ENCODE measurements at regions not wholly inside any gene's neighbourhood (a gene's known extent, or its start where the extent isn't known, plus 50 kb on each side); places are given as distances from the start of the nearest gene placed in this dataset.

DNA sequence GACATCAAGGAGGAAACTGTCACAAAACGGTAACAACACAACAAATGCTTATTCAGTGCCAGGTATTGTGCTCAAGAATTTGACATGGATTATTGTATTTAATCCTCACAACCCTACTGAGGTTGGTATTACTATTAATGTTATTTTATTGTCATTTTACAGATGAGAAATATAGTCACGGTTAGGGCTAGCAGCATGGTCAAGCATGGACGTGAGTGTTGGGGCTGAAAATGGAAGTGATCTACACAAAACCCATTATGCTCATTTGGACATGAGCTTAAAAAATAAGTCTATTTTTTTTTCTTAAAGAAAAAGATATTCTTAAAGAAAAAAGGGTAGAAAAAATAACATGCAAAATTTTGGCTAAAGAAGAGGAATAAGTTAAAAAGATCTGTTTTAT, 141.3 kb upstream of the SOX2 start:
- DNase-seq = no peak
- H3K27ac Mint-ChIP-seq = no peak overlapping the region

DNA sequence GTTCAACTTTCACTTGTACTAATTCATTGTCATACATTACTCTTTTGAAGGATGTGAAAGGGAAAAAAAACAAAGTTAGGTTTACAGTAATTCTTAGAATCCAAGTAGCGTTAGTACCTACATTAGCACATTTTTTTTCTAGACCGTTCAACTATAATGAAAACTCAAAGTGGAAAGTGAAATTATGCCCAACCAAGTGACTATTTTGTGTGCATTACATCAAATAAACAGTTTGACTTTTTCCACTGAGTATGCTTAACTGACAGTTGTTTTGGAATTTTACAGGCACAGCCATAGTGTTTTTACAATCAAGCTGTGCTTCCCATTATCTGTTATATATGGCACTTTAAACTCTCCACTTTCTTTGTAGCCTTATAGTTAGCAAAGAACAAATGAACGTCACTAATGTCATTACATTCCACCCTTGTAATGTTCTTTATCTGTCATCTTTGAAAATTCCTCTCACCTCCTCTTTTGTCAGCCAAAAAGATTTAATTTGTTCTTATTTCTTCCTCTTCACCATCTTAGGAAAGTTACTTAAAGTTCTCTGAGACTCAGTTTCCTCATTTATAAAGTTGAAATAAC, 142.3 kb upstream of the SOX2 start:
- H3K4me3 Mint-ChIP-seq = no peak overlapping the region
- H3K27me3 Mint-ChIP-seq = no peaks in the 10 kb centered on the region
- no peak for DNase-seq
- H3K27ac Mint-ChIP-seq = no peak overlapping the region
- no peaks in the 10 kb centered on the region for H3K36me3 Mint-ChIP-seq (ENCODE audit: low read depth)
- peaks cover 3% of the 10 kb centered on the region for H3K9me3 Mint-ChIP-seq
- H3K4me1 Mint-ChIP-seq (ENCODE audit: low read depth) = no peaks in the 10 kb centered on the region

More for the DNA sequence above, 141.3 kb upstream of the SOX2 start:
- H3K4me1 Mint-ChIP-seq (ENCODE audit: low read depth) = no peaks in the 10 kb centered on the region
- no peak overlapping the region for H3K4me3 Mint-ChIP-seq
- peaks cover 3% of the 10 kb centered on the region for H3K9me3 Mint-ChIP-seq
- no peaks in the 10 kb centered on the region for H3K27me3 Mint-ChIP-seq
- H3K36me3 Mint-ChIP-seq (ENCODE audit: low read depth) = no peaks in the 10 kb centered on the region

DNA sequence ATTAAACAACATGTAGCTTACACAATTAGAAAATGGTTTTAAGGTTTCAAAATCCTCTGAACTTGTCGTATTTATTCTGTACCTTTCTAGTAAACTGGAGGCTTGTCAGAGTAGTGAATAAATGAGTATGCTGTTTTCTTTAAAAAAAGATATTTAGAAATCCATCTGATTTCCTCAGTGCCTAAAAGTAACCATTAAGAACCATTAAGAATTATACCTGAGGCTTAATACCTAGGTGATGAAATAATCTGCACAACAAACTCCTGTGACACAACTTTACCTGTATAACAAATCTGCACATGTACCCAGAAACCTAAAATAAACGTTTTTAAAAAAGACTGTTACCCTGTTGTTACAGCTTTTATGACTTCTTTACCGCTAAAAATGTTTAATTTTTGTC, 143.0 kb upstream of the SOX2 start:
- H3K27ac Mint-ChIP-seq = no peak overlapping the region
- peaks cover 5% of the 10 kb centered on the region for H3K9me3 Mint-ChIP-seq
- DNase-seq = no peak

DNA sequence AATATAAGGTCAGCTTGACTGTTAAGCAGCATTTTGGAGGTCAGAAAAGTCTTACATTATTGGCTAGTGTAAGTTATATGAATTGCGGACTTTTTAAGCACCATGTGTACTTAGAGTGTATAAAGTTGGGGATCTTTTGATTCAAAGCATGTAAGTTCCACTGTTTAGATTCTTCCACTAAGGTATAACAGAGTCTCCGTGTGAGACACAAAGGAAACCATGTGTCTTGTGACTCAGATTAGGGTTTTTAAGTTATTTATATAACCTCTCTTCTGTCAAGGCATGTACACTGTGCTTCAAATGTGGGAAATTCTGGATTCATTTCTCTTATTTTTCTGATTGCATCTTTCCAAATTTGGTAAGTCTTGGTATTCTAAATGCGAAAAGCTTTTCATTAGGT, 143.5 kb upstream of the SOX2 start:
- no peaks in the 10 kb centered on the region for H3K27me3 Mint-ChIP-seq
- peaks cover 5% of the 10 kb centered on the region for H3K9me3 Mint-ChIP-seq
- H3K4me1 Mint-ChIP-seq (ENCODE audit: low read depth) = no peaks in the 10 kb centered on the region
- DNase-seq = no peak
- no peak overlapping the region for H3K4me3 Mint-ChIP-seq
- H3K27ac Mint-ChIP-seq = no peak overlapping the region
- H3K36me3 Mint-ChIP-seq (ENCODE audit: low read depth) = no peaks in the 10 kb centered on the region

More for the DNA sequence above, 143.0 kb upstream of the SOX2 start:
- Mint-ChIP-seq H3K4me1 (ENCODE audit: low read depth) (no peaks in the 10 kb centered on the region), H3K4me3 (no peak overlapping the region), H3K27me3 (no peaks in the 10 kb centered on the region), H3K36me3 (ENCODE audit: low read depth) (no peaks in the 10 kb centered on the region)

DNA sequence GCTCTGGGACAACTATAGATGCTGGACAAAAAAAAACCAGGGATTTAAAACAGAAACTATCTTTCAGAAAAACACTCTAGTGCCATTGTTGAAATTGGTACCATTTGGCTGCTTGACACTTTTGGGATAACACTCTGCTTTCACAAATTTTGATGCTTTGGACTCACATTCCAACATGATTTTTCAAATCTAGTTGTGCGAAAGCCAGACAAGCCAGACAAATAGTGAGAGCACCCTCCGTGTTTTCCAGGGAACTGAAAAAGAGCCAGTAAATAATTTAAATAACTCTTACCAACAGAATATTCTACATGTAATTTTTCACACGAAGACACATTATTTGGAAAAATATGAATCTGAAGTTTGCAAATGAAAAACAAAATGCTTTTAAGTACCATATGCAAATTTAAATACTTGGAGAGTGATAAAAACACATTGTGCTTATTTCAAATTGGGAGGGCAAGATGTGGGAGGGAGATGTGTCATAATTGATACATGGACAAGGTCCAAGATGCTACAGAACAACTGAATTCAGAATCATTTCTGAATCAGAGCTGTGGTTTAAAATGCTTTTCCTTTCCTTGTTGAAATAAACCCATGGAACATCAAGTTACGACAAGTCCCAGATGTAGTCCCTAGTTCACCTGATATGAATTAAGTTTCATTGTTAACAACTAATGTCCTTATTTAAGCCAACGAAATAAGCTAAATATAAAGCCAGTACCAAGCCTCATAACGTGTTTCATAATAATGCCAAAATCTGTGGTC, 144.2 kb upstream of the SOX2 start:
- Mint-ChIP-seq H3K27me3 (no peaks in the 10 kb centered on the region), H3K4me3 (no peak overlapping the region), H3K27ac (no peak overlapping the region), H3K36me3 (ENCODE audit: low read depth) (no peaks in the 10 kb centered on the region), H3K4me1 (ENCODE audit: low read depth) (no peaks in the 10 kb centered on the region), H3K9me3 (peaks cover 5% of the 10 kb centered on the region)
- no peak for DNase-seq

DNA sequence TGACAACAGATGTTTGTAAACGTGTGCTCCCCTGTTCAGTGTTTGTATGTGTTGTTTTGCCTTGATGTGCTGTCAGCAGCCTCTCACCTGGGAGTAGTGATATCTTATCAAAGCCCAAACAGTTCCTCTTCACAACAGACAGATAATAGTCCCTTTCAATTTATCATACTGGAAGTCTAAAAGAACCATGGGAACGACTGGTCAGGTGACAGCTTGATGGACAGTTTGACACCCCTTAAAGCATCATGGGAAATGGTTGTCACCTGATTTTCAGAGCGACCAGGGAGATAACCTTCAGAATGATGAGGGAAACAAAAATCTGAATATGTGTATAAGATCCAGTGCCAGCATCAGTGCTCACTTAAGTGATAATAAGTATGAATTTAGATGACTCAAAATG, 146.3 kb upstream of the SOX2 start:
- DNase-seq = no peak
- H3K4me3 Mint-ChIP-seq = no peak overlapping the region
- no peak overlapping the region for H3K27ac Mint-ChIP-seq
- no peaks in the 10 kb centered on the region for H3K36me3 Mint-ChIP-seq (ENCODE audit: low read depth)
- H3K9me3 Mint-ChIP-seq = peaks cover 5% of the 10 kb centered on the region
- H3K27me3 Mint-ChIP-seq = no peaks in the 10 kb centered on the region
- H3K4me1 Mint-ChIP-seq (ENCODE audit: low read depth) = no peaks in the 10 kb centered on the region

DNA sequence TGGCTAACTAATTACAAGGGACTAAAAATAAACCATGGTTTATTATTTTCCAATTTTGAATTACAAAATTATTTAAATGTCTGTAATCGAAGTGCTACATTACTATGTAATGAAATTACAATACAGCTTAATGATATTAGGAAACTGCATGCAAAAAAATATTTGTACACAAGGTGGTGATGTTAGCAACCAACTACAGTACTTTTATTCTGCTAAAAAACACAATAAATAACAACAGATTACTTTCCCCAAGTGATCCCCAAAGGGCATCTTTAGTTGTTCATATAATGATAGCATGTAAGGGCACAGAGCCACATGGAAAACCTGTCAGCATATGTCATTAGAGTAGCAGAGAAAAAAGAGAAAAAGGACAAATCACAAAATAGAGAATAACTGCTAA, 147.5 kb upstream of the SOX2 start:
- peaks cover 7% of the 10 kb centered on the region for H3K9me3 Mint-ChIP-seq
- no peak for DNase-seq
- H3K4me1 Mint-ChIP-seq (ENCODE audit: low read depth) = no peaks in the 10 kb centered on the region
- H3K27me3 Mint-ChIP-seq = no peaks in the 10 kb centered on the region
- H3K4me3 Mint-ChIP-seq = no peak overlapping the region
- no peaks in the 10 kb centered on the region for H3K36me3 Mint-ChIP-seq (ENCODE audit: low read depth)
- H3K27ac Mint-ChIP-seq = no peak overlapping the region

DNA sequence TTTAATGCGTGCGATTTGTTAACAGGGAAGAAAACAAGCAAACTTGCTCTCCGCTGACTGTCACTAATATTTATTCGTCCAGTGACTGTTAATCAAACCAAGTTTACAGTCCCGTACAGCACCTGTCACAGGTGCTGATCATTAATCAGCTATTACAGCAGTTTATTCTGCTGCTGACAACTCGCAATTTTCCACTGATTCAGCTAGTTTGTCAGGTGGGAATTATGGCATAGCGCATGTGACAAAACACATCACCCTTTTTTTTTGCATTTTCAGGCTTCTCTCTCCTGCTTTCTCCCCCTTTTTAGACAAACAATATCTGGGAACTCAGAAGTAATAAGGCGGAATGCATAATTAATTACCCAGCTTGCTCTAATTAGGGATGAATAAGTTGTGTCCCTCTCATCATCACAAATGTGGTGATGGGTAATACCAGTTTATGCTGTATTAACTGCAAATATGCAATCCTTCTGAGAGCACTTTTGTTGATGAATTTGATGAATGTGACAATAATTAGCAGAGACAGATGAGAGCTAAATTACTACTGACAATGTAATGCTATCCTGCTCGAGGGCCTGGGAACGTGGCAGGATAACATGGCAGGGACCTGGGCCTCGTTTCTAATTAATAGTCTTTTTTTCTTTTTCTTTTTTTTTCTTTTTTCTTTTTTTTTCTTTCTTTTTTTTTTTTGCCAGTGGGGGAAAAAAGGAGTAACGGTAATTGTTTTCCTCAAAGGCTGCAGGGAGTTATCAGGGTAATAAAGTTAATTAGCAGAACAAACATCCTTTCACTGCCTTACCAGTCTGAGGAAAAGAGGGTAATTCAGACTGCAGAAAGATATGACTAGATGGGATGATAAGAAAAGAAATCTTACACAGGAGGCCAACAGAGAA, 150.3 kb upstream of the SOX2 start:
- no peak overlapping the region for H3K27ac Mint-ChIP-seq
- no peaks in the 10 kb centered on the region for H3K36me3 Mint-ChIP-seq (ENCODE audit: low read depth)
- H3K4me1 Mint-ChIP-seq (ENCODE audit: low read depth) = no peaks in the 10 kb centered on the region
- H3K9me3 Mint-ChIP-seq = peaks cover 16% of the 10 kb centered on the region
- no peak for DNase-seq
- H3K4me3 Mint-ChIP-seq = no peak overlapping the region
- H3K27me3 Mint-ChIP-seq = no peaks in the 10 kb centered on the region

DNA sequence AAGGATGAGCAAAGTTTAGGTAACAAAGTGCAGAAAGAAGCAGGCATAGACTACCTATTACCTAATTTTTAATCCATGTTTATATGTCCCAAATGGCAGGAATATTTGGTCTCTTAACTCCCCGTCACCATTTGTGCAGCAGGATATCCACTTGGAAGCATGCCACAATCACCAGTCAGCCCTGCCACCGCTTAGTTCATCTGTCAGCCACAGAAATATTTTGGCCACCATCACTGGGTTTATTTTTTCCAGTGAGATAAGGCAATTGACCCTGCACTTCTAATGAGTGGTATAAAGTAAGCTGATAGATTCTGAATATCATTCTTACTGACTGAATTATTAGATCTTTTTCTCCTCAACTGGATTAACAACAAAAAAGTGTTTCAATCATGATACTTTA, 152.9 kb upstream of the SOX2 start:
- H3K27ac Mint-ChIP-seq = no peak overlapping the region
- H3K27me3 Mint-ChIP-seq = no peaks in the 10 kb centered on the region
- no peaks in the 10 kb centered on the region for H3K36me3 Mint-ChIP-seq (ENCODE audit: low read depth)
- no peak overlapping the region for H3K4me3 Mint-ChIP-seq
- H3K9me3 Mint-ChIP-seq = peaks cover 14% of the 10 kb centered on the region
- no peaks in the 10 kb centered on the region for H3K4me1 Mint-ChIP-seq (ENCODE audit: low read depth)
- no peak for DNase-seq

DNA sequence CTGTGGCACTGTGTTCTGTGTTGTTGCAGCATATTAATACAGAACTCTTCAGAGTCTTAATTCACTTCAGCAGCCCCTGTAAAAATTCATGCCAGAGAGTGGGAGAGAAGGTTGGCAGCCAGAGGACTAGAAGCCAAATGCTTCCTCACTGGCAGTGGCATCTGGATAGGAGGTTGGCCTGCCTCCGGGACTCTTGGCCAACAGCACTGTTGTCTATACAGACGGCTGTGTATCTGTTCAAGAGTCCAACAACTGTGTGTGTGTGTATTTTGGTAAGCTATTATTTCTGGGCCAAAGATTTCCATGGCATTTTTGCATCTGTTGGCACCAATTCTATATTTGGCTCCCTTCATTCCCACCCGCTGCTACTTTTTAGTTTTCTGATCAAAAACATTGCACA, 156.0 kb upstream of the SOX2 start:
- peaks cover 19% of the 10 kb centered on the region for H3K9me3 Mint-ChIP-seq
- H3K27ac Mint-ChIP-seq = no peak overlapping the region
- no peaks in the 10 kb centered on the region for H3K27me3 Mint-ChIP-seq
- no peaks in the 10 kb centered on the region for H3K36me3 Mint-ChIP-seq (ENCODE audit: low read depth)
- no peaks in the 10 kb centered on the region for H3K4me1 Mint-ChIP-seq (ENCODE audit: low read depth)
- no peak overlapping the region for H3K4me3 Mint-ChIP-seq
- no peak for DNase-seq

DNA sequence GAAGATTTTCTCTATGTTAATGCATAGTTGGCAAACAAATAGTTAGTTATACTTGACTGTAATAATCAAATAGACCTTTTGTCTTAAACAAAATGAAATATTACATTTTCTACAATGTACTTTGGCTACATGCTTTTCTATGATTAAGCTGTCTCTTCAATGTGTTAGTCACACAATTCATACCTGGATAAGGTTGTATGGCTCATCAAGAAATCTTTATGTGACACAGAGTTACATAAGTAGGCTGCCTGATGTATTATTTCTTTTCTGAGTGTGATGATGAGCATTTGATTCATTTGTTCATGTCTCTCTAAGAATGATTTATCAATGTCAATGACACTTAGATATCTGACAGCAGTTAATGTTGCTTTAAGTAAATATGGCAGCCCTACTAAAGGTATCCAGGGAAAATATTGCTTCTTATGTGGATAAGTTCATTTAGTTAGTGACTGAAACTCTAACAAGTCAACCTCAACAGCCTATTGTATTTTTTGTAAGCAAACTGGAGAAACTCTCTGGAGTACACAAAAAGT, 157.4 kb upstream of the SOX2 start:
- Mint-ChIP-seq H3K36me3 (ENCODE audit: low read depth) (no peaks in the 10 kb centered on the region), H3K9me3 (peaks cover 14% of the 10 kb centered on the region), H3K27ac (no peak overlapping the region), H3K4me3 (no peak overlapping the region), H3K27me3 (no peaks in the 10 kb centered on the region), H3K4me1 (ENCODE audit: low read depth) (no peaks in the 10 kb centered on the region)
- DNase-seq = no peak

DNA sequence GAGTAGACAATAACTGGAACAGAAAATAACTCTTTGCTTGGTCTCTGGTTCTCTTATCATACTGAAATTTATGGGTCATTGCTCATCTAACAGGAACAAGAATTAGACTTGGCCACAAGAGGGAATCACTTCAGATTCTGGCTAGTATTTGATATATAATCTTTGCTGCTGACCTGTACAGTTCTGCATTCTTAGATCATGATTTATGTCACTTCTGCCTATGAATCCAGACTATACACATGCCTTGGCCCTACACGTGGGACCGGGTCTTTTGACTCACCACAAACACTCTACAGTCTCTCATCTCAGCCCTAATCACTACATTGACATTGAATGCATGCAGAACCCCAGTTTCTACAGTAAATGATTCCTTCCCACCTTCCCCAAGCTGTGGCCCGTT, 162.5 kb upstream of the SOX2 start:
- DNase-seq = no peak
- no peak overlapping the region for H3K27ac Mint-ChIP-seq
- no peaks in the 10 kb centered on the region for H3K36me3 Mint-ChIP-seq (ENCODE audit: low read depth)
- peaks cover 25% of the 10 kb centered on the region for H3K9me3 Mint-ChIP-seq
- H3K4me1 Mint-ChIP-seq (ENCODE audit: low read depth) = no peaks in the 10 kb centered on the region
- H3K4me3 Mint-ChIP-seq = no peak overlapping the region
- no peaks in the 10 kb centered on the region for H3K27me3 Mint-ChIP-seq

DNA sequence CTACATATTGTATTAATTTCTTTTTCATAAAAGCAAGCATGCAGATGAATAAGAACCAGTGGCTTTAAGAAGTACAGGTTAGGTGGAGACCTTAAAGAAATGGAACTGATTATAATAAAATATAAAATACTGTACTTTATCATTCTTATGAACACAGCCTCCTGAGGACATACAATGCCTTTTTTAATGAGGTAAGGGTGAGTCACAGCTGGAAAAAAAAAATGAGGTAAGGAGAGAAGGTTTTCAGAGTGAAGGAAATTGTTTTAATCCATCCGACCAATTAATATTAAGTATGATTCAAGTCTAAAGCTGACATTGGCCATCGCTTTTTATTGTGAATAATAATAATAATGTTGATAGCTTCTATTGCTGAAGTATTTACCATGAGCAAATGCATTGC, 170.3 kb upstream of the SOX2 start:
- H3K27ac Mint-ChIP-seq = no peak overlapping the region
- H3K27me3 Mint-ChIP-seq = no peaks in the 10 kb centered on the region
- H3K4me3 Mint-ChIP-seq = no peak overlapping the region
- no peak for DNase-seq
- H3K36me3 Mint-ChIP-seq (ENCODE audit: low read depth) = no peaks in the 10 kb centered on the region
- no peaks in the 10 kb centered on the region for H3K4me1 Mint-ChIP-seq (ENCODE audit: low read depth)
- H3K9me3 Mint-ChIP-seq = peaks cover 16% of the 10 kb centered on the region

DNA sequence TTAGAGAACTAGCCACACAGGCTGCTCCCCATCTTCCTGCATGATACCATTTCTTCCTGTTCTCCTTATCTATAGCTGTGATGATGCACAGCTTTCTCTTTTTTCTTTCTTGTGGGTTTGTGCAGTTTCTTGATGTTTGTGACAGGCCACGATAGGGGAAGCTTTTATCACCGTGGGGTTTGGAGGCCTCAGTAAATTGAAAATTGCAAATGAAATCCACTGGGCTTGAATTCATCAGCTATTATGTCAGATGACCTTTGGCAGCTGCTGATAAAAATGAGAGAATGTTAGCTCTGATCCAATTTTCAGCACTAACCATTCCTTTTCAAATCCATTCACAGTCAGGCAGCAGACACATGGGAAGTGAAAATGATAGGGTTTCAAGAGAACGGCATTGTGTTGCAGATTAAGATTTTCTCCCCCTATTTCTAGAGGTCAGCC, 176.9 kb upstream of the SOX2 start:
- H3K4me1 Mint-ChIP-seq (ENCODE audit: low read depth) = no peaks in the 10 kb centered on the region

DNA sequence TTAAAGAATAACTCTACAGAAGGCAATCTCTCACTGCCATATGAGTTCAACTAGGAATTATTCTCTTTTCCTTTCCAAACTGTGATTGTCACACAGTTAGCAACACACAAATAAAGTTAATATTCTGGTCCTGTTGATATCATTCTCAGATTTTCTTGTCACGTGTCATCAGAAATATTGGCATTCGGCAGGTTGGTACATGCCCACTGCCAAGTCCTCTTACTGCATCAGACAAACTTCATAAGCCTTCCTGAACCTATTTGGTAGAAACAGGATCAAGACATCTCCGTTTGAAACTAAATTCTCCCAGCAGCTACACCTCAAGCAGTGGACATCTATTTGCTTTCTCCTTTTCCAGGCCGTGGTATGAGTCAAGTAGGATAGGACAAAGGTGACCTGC, 177.9 kb upstream of the SOX2 start:
- no peak for DNase-seq
- H3K4me1 Mint-ChIP-seq (ENCODE audit: low read depth) = no peaks in the 10 kb centered on the region
- no peak overlapping the region for H3K27ac Mint-ChIP-seq
- no peak overlapping the region for H3K4me3 Mint-ChIP-seq
- H3K36me3 Mint-ChIP-seq (ENCODE audit: low read depth) = no peaks in the 10 kb centered on the region
- H3K27me3 Mint-ChIP-seq = no peaks in the 10 kb centered on the region
- peaks cover 13% of the 10 kb centered on the region for H3K9me3 Mint-ChIP-seq

More for the DNA sequence above, 176.9 kb upstream of the SOX2 start:
- Mint-ChIP-seq H3K36me3 (ENCODE audit: low read depth) (no peaks in the 10 kb centered on the region), H3K4me3 (no peak overlapping the region), H3K9me3 (peaks cover 12% of the 10 kb centered on the region), H3K27ac (no peak overlapping the region), H3K27me3 (no peaks in the 10 kb centered on the region)
- DNase-seq = no peak

Data from activated T-cell treated with anti-CD3 and anti-CD28 coated beads, Interleukin-2, amount 50 U/mL, for 24 hours (primary cell).